ENCODE measurements at regions not wholly inside any gene's neighbourhood (a gene's known extent, or its start where the extent isn't known, plus 50 kb on each side); places are given as distances from the start of the nearest gene placed in this dataset.

- FAIRE-seq: no peak
Observed at GRCh38 chr15:96692826-96693225, 362.3 kb downstream of the NR2F2 start.

GRCh38 chr15:96693515-96693914 lies 363.0 kb downstream of the NR2F2 start:
- FAIRE-seq: no peak

DNA sequence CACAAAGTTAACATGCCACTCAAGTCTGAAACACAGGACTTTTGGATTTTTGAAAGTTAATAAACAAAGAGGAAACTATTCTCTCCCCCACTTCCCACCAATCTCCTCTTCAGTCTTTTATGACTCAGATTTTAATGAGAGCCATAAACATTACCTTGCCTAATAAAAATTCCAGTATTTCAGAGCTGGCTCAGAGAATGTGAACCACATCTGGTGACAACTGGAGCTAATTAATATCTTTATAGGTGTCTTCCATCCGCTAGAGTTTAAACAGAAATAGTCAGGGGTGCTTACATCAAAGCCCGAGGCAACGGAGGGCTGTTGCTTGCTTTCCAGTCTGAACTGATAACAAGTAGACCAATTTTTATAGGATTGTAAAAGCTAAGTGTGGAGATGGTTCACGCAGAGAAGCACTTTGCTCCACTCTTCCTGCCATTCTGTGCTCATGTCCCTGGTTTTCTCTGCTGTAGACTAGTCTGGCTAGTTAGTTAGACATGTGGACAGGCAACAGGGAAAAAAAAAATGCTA lies 363.6 kb downstream of the NR2F2 start:
- FAIRE-seq: no peak

DNA sequence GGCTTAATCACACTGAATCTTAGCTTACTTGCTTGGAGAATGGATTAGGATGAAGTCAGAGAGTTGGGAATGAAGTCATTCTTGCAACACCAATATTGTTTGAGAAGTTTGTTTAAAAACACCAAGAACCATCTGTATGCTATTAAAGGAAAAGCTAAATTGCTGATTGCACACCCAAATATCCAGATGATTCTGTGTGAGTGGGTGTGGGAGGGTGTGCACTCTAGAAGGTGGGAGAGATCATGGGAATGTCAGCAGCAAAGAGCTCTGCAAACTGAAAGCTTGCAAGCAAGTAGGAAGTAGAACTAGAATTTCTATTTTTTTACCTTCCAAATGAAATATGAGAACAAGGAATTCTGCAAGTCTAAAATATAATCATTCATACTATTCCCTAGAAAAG lies 364.9 kb downstream of the NR2F2 start:
- no peak for FAIRE-seq

DNA sequence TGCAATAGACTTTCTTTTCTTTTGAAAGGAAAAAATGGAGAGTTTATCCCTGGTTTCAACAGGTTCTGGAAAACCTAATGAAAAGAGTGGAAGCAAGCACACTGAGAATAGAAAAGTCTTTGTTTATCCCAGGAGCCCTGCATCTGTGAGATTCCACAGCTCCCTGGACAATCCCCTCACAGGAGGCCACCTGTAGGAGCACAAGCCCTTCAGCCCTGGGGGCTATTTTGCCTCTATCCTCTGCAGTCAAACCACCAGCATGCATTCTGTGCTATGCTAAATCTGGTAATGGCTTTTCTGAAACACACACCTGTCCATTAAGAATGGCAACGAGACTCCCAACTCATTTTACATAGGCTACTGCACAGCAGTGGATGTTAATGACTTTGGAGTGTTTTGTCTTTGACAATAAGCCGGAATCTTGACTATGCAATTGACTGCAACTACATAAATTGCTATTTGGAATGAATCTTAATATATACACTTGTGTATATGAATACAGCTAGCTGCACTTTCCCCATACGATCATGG lies 369.4 kb downstream of the NR2F2 start:
- FAIRE-seq: no peak

- FAIRE-seq: no peak
Observed at GRCh38 chr15:96700555-96700954, 370.1 kb downstream of the NR2F2 start.

DNA sequence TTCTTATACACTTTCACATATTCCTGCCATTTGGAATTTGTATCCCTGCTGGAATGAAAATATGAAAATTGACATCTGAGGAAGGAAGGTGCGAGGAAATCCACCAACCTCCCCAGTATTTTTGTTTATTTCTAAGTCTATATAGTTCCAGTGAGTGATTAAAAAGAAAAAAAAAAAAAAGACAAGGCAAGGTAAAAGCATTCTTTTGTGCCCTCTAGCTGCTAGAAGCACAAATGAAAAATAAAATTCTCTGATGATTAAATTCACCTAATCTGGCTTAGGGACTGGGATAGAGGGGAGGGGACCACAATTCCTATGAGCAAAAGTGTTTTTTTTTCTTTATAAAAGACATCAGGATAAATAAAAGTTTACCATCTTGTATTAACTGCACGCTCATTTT lies 370.9 kb downstream of the NR2F2 start:
- no peak for FAIRE-seq

- FAIRE-seq: no peak
Observed at GRCh38 chr15:96701877-96702276, 371.4 kb downstream of the NR2F2 start.

GRCh38 chr15:96702589-96702988 lies 372.1 kb downstream of the NR2F2 start:
- no peak for FAIRE-seq

GRCh38 chr15:96703091-96703490 lies 372.6 kb downstream of the NR2F2 start:
- no peak for FAIRE-seq

DNA sequence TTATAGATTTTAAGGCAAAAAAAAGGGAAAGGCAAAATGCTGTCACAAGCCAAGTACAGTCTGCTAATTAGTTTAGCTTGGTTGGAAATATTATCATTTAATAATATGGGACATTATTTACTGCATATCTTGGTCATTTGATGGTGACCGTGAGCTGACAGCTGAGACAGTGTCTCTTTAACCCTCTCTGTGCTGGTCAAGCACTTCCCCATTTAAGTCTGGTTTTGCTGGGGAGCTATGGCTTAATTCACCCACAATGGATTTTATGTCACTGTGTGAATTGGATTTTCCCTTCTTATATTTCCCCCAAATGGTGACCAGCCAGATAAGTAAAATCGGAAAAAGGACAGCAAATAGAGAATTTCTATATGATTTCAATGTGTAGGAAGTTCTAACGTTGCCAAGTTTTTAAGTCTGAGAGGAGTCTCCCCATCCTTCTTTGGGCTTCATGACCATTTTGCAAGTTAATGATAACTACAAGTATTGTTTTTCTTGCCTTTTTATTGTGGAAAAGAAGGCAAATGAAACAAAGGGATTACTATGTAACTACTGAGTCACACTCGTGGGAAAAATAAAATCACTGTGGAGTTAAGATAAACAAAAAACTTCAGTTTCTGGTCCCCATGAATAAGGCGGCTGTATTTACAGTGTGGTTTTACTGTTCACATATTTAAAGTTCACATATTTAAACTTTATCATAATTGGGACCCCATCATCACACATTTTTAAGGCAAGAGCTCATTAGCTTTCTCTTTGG lies 373.5 kb downstream of the NR2F2 start:
- FAIRE-seq: no peak

GRCh38 chr15:96716075-96716474 lies 385.6 kb downstream of the NR2F2 start:
- no peak for FAIRE-seq

DNA sequence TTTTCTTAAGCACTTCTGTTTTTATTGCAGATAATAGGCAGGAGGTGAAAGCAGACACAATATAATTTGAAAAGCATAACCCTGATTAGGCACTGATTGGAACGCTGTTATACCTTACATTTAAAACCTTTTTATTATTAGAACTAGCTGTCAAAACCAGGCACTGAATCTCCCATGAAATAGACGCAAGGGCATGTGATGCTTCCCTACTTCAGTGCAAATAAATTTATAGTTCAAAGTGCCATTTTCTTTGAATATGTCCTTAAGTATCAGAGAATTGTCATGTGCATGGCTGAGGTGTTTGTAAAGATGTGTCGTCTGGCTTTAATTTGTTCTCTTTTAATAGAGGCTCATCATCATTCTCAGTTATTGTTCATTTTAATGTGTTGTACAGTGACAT lies 386.0 kb downstream of the NR2F2 start:
- no peak for FAIRE-seq

- no peak for FAIRE-seq
Observed at GRCh38 chr15:96720251-96720650, 389.8 kb downstream of the NR2F2 start.

DNA sequence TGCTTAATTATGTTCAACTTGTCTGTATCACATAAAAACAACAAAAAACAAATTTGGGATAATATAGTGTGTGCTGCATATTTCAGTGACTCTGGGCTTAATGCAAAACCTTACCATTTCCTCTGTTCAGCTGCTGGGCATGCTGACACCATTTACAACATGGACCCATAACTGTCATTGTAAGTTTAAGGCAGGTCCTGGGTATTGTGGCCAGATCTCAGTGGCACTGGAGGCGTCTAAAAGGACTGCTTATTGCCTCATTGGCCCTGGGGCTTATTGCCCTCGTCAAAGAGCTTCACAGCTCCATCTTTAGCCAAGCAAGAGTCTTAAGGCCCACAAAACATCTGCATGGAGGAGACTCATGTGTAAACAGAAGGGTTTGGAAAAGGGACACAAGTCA lies 390.2 kb downstream of the NR2F2 start:
- no peak for FAIRE-seq

DNA sequence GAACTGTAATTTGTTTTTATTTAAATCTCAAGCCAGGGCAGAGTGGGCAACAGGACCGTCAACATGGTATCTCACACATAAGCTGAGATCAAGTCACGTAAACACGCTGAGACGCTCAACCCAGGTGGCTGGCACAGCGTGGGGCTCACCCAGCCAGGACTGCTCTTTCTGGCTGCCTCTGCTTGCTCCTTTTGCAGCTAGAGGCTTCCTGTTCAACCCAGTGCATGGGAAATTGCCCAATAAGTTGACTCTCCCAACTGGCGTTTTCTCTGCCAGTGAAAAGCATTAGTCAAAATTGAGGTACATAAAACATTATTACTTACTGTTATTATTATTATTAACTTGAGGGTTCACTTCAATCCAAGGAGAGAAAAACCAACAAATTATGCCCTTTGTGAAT lies 398.1 kb downstream of the NR2F2 start:
- no peak for FAIRE-seq

DNA sequence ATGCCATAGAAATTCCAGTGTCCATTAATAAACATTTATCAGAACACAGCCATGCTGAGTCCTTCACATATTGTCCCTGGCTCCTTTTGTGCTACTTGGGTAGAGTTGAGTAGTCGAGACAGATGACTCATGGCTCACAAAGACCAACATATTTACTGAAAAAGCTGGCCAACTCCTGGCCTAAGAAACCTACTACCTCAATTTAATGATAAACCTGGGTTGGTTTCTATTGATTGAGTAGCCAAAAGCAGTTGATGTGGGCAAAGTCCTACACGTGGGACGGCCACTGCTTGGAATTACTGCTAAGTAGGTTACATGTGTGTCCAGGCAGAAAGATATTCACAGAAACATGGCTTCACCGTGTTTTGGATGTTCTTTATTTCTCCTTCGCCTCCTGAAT lies 402.2 kb downstream of the NR2F2 start:
- FAIRE-seq: no peak

DNA sequence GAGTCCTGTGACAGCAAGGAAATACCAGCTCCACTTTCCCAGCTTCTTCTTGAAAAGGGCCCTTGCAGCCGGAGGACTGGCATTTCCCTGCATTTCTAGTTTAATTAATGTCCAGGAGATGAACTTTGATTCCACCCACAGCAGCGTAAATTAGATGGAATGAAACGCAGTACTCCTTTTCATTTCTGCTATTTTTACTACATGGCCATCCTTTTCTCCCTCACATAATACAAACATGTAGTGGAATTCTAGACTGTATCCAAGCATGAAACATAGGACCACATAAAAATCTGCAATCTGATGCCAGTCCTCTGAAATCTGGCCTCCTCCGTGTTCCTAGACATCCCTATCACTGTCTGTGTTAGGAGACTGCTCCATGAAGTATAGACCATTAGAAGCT lies 403.2 kb downstream of the NR2F2 start:
- no peak for FAIRE-seq

DNA sequence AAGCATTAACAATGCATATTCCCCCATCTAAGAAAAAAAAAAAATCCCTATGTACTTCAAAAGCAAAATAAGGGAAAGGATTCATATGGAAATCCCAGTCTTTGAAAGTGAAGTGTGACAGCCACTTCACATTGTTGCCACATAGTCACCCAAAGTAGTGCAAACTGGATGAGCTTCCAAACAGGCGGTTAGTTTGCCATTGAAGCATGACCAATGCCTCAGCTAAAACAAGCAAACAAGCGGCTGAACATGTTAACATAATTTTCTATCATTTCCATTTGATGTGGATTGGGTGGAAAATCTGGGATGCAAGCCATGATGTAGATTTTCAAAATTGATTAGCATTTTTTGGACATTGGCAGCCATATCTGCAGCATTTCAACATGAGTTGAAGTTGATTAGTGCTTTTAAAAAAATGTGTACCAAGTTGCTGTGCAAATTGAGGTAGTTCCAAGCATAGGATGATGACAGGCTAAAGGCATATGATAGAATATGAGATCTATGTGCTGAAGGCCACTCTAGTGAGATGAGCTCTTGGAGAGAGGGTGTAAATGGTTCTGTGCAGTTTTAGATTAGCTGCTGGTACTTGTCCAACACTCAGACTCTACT lies 405.2 kb downstream of the NR2F2 start:
- FAIRE-seq: no peak

DNA sequence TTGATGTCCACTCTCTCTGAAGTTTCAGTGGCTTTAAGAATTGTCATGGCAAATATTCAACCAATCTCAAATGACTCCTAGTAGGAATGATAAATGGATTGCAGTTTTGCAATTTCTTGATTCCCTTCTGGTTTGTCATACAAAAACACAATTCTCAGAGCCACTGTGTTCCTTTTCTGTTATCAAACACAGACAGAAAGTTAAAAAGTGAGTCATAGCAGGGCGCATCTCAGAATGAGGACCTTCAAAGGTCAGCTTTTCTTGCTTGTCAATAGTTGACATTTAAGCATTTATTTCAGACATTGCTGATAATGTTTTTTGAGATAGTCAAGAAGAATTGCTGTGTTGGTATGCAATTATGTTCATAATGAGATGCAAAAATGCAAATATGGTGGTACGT lies 405.9 kb downstream of the NR2F2 start:
- no peak for FAIRE-seq

DNA sequence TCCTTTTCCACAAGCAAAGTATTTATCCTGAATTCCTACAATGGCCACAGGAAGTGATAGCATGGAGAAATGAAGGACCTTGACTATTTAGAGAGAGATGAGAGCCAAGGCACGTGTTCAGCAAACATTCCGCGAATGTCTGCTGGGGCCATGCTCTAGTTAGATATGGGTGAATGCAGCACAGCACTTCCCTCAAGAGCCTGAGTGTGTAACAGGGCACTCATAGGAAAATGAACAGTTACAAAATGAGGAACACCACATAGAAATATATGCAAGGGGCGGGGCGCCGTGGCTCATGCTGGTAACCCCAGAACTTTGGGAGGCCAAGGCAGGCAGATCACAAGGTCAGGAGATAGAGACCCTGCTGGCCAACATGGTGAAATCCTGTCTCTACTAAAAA lies 406.9 kb downstream of the NR2F2 start:
- FAIRE-seq: no peak

- FAIRE-seq: no peak
Observed at GRCh38 chr15:96746665-96747064, 416.2 kb downstream of the NR2F2 start.

DNA sequence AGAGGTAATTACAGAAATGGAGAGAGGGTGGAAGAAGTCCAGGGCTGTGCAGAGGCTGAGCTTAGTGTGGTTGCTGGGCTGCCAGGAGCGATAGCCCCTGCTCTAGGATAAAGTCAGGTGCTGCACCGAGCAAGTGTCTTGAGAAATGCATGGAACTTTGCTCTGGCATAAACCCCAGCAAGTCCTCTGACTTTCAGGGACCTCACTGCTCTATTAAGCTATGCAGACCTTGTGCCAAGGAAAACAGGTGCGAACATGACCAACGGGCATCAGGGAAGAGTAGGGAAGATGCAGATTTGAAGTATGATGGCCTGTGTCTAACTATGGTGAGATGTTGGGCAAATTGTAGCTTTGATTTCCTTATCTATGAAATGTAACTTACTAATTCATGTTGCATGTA lies 416.8 kb downstream of the NR2F2 start:
- FAIRE-seq: no peak

DNA sequence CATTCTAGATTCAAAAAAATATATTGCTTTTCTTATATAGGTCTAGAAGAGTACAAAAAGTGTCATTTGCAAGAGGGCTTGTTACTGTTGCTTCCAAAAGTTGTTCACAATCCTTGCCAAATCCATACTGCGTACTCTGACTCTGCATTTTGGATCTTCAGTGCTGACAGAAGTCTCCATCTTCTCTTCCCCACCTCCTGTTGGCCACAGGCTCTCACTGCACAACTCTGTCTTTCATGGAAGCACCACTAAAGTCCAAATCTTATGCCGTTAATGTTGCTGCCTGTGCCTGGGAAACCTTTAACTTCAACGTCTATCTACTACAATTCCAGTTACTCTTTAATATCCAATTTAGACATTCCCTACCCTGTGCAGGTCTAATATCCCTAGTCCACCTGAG lies 419.9 kb downstream of the NR2F2 start:
- FAIRE-seq: no peak

- no peak for FAIRE-seq
Observed at GRCh38 chr15:96756146-96756545, 425.6 kb downstream of the NR2F2 start.

All from islet of Langerhans (tissue), 1 donor.